ENCODE measurements at regions not wholly inside any gene's neighbourhood (a gene's known extent, or its start where the extent isn't known, plus 50 kb on each side); places are given as distances from the start of the nearest gene placed in this dataset.

- intact Hi-C loops (cut with DNase I, micrococcal nuclease): no loop called here
- DNase-seq: no peak
- H3K27me3 Mint-ChIP-seq: no peaks in the 10 kb centered on the region
- H3K4me3 Mint-ChIP-seq: no peak overlapping the region
- ATAC-seq: no peak
- CTCF ChIA-PET: no interaction called here
- peaks cover 2% of the 10 kb centered on the region for H3K9me3 Mint-ChIP-seq (ENCODE audit: low read depth)
- POLR2A ChIA-PET: no interaction called here
- H3K4me1 Mint-ChIP-seq: no peaks in the 10 kb centered on the region
- no peaks in the 10 kb centered on the region for H3K36me3 Mint-ChIP-seq (ENCODE audit: low read depth)
- no peak overlapping the region for H3K27ac Mint-ChIP-seq
Observed at GRCh38 chr6:120682145-120682544, 652.1 kb downstream of the TBC1D32 start.

- no peak for ATAC-seq
- Mint-ChIP-seq H3K27ac (no peak overlapping the region), H3K4me1 (no peaks in the 10 kb centered on the region), H3K4me3 (no peak overlapping the region), H3K36me3 (ENCODE audit: low read depth) (no peaks in the 10 kb centered on the region), H3K27me3 (no peaks in the 10 kb centered on the region), H3K9me3 (ENCODE audit: low read depth) (peaks cover 5% of the 10 kb centered on the region)
- ChIA-PET CTCF (no interaction called here), POLR2A (no interaction called here)
- DNase-seq: no peak
- intact Hi-C loops (cut with DNase I, micrococcal nuclease): no loop called here
Observed at GRCh38 chr6:120681204-120681603, 653.1 kb downstream of the TBC1D32 start.

- ChIA-PET CTCF (no interaction called here), POLR2A (no interaction called here)
- no peak for DNase-seq
- intact Hi-C loops (cut with DNase I, micrococcal nuclease): no loop called here
- ATAC-seq: no peak
- Mint-ChIP-seq H3K36me3 (ENCODE audit: low read depth) (no peaks in the 10 kb centered on the region), H3K27me3 (no peaks in the 10 kb centered on the region), H3K27ac (no peak overlapping the region), H3K4me1 (no peaks in the 10 kb centered on the region), H3K4me3 (no peak overlapping the region), H3K9me3 (ENCODE audit: low read depth) (peaks cover 7% of the 10 kb centered on the region)
Observed at GRCh38 chr6:120675886-120676285, 658.4 kb downstream of the TBC1D32 start.

GRCh38 chr6:120671519-120671918 lies 662.8 kb downstream of the TBC1D32 start:
- intact Hi-C loops (cut with DNase I, micrococcal nuclease): no loop called here
- no peak overlapping the region for H3K4me3 Mint-ChIP-seq
- no peak for DNase-seq
- no peaks in the 10 kb centered on the region for H3K27me3 Mint-ChIP-seq
- ChIA-PET POLR2A (no interaction called here), CTCF (no interaction called here)
- no peak for ATAC-seq
- H3K36me3 Mint-ChIP-seq (ENCODE audit: low read depth): no peaks in the 10 kb centered on the region
- no peak overlapping the region for H3K27ac Mint-ChIP-seq
- peaks cover 12% of the 10 kb centered on the region for H3K9me3 Mint-ChIP-seq (ENCODE audit: low read depth)
- H3K4me1 Mint-ChIP-seq: no peaks in the 10 kb centered on the region

GRCh38 chr6:120652506-120652905 lies 681.8 kb downstream of the TBC1D32 start:
- H3K4me1 Mint-ChIP-seq: no peaks in the 10 kb centered on the region
- H3K9me3 Mint-ChIP-seq (ENCODE audit: low read depth): peaks cover 8% of the 10 kb centered on the region
- POLR2A ChIA-PET: no interaction called here
- no peak overlapping the region for H3K27ac Mint-ChIP-seq
- H3K36me3 Mint-ChIP-seq (ENCODE audit: low read depth): no peaks in the 10 kb centered on the region
- intact Hi-C loops (cut with DNase I, micrococcal nuclease): no loop called here
- CTCF ChIA-PET: no interaction called here
- ATAC-seq (no peak), DNase-seq (no peak)
- no peak overlapping the region for H3K4me3 Mint-ChIP-seq
- no peaks in the 10 kb centered on the region for H3K27me3 Mint-ChIP-seq

GRCh38 chr6:120648713-120649112 lies 685.6 kb downstream of the TBC1D32 start:
- H3K9me3 Mint-ChIP-seq (ENCODE audit: low read depth): peaks cover 5% of the 10 kb centered on the region
- H3K4me1 Mint-ChIP-seq: no peaks in the 10 kb centered on the region
- no peaks in the 10 kb centered on the region for H3K27me3 Mint-ChIP-seq
- DNase-seq (no peak), ATAC-seq (no peak)
- H3K4me3 Mint-ChIP-seq: no peak overlapping the region
- no peaks in the 10 kb centered on the region for H3K36me3 Mint-ChIP-seq (ENCODE audit: low read depth)
- intact Hi-C loops (cut with DNase I, micrococcal nuclease): no loop called here
- no peak overlapping the region for H3K27ac Mint-ChIP-seq
- ChIA-PET POLR2A (no interaction called here), CTCF (no interaction called here)

- ATAC-seq (no peak), DNase-seq (no peak)
- H3K4me3 Mint-ChIP-seq: no peak overlapping the region
- intact Hi-C loops (cut with DNase I, micrococcal nuclease): no loop called here
- peaks cover 5% of the 10 kb centered on the region for H3K9me3 Mint-ChIP-seq (ENCODE audit: low read depth)
- H3K4me1 Mint-ChIP-seq: no peaks in the 10 kb centered on the region
- no peaks in the 10 kb centered on the region for H3K36me3 Mint-ChIP-seq (ENCODE audit: low read depth)
- no peaks in the 10 kb centered on the region for H3K27me3 Mint-ChIP-seq
- POLR2A ChIA-PET: no interaction called here
- H3K27ac Mint-ChIP-seq: no peak overlapping the region
- CTCF ChIA-PET: no interaction called here
Observed at GRCh38 chr6:120646101-120646500, 688.2 kb downstream of the TBC1D32 start.

- Mint-ChIP-seq H3K4me1 (no peaks in the 10 kb centered on the region), H3K27me3 (no peaks in the 10 kb centered on the region), H3K36me3 (ENCODE audit: low read depth) (no peaks in the 10 kb centered on the region), H3K9me3 (ENCODE audit: low read depth) (peaks cover 3% of the 10 kb centered on the region), H3K4me3 (no peak overlapping the region), H3K27ac (no peak overlapping the region)
- ChIA-PET CTCF (no interaction called here), POLR2A (no interaction called here)
- ATAC-seq: no peak
- intact Hi-C loops (cut with DNase I, micrococcal nuclease): no loop called here
- no peak for DNase-seq
Observed at GRCh38 chr6:120632975-120633374, 701.3 kb downstream of the TBC1D32 start.

GRCh38 chr6:120627612-120628011 lies 706.7 kb downstream of the TBC1D32 start:
- no peak for ATAC-seq
- CTCF ChIA-PET: no interaction called here

GRCh38 chr6:120622127-120622631 lies 712.1 kb downstream of the TBC1D32 start:
- H3K27ac Mint-ChIP-seq: no peak overlapping the region
- DNase-seq (no peak), ATAC-seq (no peak)
- H3K4me1 Mint-ChIP-seq: no peaks in the 10 kb centered on the region
- no peaks in the 10 kb centered on the region for H3K36me3 Mint-ChIP-seq (ENCODE audit: low read depth)
- no peaks in the 10 kb centered on the region for H3K27me3 Mint-ChIP-seq
- intact Hi-C loops (cut with DNase I, micrococcal nuclease): no loop called here
- H3K4me3 Mint-ChIP-seq: no peak overlapping the region
- no peaks in the 10 kb centered on the region for H3K9me3 Mint-ChIP-seq (ENCODE audit: low read depth)
- CTCF ChIA-PET: no interaction called here
- POLR2A ChIA-PET: no interaction called here

More at GRCh38 chr6:120627612-120628011, 706.7 kb downstream of the TBC1D32 start:
- no peaks in the 10 kb centered on the region for H3K27me3 Mint-ChIP-seq
- intact Hi-C loops (cut with DNase I, micrococcal nuclease): no loop called here
- no peak for DNase-seq
- POLR2A ChIA-PET: no interaction called here
- H3K27ac Mint-ChIP-seq: no peak overlapping the region
- H3K9me3 Mint-ChIP-seq (ENCODE audit: low read depth): peaks cover 2% of the 10 kb centered on the region
- no peaks in the 10 kb centered on the region for H3K36me3 Mint-ChIP-seq (ENCODE audit: low read depth)
- H3K4me3 Mint-ChIP-seq: no peak overlapping the region
- H3K4me1 Mint-ChIP-seq: no peaks in the 10 kb centered on the region

GRCh38 chr6:120620900-120621299 lies 713.4 kb downstream of the TBC1D32 start:
- no peak overlapping the region for H3K27ac Mint-ChIP-seq
- DNase-seq (no peak), ATAC-seq (no peak)
- no peaks in the 10 kb centered on the region for H3K27me3 Mint-ChIP-seq
- no peaks in the 10 kb centered on the region for H3K36me3 Mint-ChIP-seq (ENCODE audit: low read depth)
- intact Hi-C loops (cut with DNase I, micrococcal nuclease): no loop called here
- no peaks in the 10 kb centered on the region for H3K9me3 Mint-ChIP-seq (ENCODE audit: low read depth)
- H3K4me1 Mint-ChIP-seq: no peaks in the 10 kb centered on the region
- H3K4me3 Mint-ChIP-seq: no peak overlapping the region
- CTCF ChIA-PET: no interaction called here
- POLR2A ChIA-PET: no interaction called here

GRCh38 chr6:120615238-120615637 lies 719.0 kb downstream of the TBC1D32 start:
- ATAC-seq (no peak), DNase-seq (no peak)
- Mint-ChIP-seq H3K36me3 (ENCODE audit: low read depth) (no peaks in the 10 kb centered on the region), H3K9me3 (ENCODE audit: low read depth) (no peaks in the 10 kb centered on the region), H3K4me3 (no peak overlapping the region), H3K27ac (no peak overlapping the region), H3K27me3 (no peaks in the 10 kb centered on the region), H3K4me1 (no peaks in the 10 kb centered on the region)
- intact Hi-C loops (cut with DNase I, micrococcal nuclease): no loop called here
- ChIA-PET CTCF (interaction anchor here (1.2 kb wide), 1 partner anchor 10 kb away, joined by 3 read pairs; no protein-coding TSS in a partner anchor), POLR2A (no interaction called here)

- intact Hi-C loops (cut with DNase I, micrococcal nuclease): no loop called here
- Mint-ChIP-seq H3K4me3 (no peak overlapping the region), H3K9me3 (ENCODE audit: low read depth) (no peaks in the 10 kb centered on the region), H3K27ac (no peak overlapping the region), H3K36me3 (ENCODE audit: low read depth) (no peaks in the 10 kb centered on the region), H3K4me1 (no peaks in the 10 kb centered on the region), H3K27me3 (no peaks in the 10 kb centered on the region)
- CTCF ChIA-PET: no interaction called here
- ATAC-seq (no peak), DNase-seq (no peak)
- POLR2A ChIA-PET: no interaction called here
Observed at GRCh38 chr6:120614723-120615122, 719.6 kb downstream of the TBC1D32 start.
